GM19035 (cell line): ENCODE measurements at regions not wholly inside any gene's neighbourhood (a gene's known extent, or its start where the extent isn't known, plus 50 kb on each side); places are given as distances from the start of the nearest gene placed in this dataset.

ENCODE experiments used
- ATAC-seq: cut with Tn5 transposase; IDR thresholded peaks from one replicate; pipeline ENCODE4 v1.9.1; 2021; ENCODE audit not compliant: unreplicated experiment

DNA sequence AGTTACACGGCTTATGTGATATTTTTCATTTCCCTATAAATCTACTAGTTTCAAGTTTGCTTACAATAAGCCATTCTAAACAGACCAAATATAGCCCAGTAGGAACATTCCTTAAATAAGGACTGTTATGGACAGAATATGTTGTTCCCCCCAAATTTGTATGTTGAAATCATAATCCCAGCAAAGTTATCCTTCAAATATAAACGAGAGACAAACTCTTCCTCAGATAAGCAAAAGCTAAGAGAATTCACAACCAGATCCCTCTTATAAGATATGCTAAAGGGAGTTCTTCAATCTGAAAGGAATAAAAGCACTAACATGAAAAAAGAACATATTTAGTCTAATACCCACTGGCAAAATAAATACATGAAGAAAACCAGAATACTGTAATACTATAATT is 795.5 kb upstream of the GJE1 start:
- no peak for ATAC-seq

DNA sequence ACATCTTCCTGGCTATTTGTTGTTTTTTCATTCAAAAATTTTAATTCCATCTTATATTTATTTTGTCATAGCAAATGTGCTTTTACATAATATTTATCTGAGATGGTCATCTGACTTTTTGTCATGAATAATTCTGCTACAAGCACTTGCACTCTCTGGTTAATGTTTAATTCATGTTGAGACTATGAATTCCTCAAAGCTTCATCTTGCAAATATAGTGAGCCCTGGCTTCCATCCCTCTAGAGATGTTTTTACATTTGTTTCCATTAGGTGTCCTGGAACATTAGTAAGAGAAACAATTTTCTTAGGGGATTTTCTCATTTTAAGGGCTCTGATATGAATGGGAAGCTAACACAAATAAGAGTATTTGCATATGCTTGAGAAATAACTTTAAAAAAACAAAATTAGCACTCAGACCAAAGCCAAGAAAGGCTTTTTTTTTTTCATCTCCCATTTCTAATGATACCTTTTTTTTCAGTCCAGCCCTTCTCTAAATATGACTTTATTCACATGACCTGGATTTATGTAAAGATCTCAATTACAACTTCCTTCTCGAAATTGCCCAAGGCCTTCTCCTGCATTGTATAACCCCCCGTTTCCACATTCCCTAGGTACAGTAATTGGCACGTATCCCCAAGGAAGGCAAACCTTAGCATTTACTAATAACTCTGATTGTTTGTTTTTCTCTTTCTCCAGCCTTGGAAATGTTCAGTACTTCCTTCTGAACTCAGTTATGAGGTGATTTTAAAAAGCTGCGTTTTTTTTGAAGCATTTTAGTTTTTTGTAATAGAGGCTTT is 797.0 kb upstream of the GJE1 start:
- no peak for ATAC-seq

DNA sequence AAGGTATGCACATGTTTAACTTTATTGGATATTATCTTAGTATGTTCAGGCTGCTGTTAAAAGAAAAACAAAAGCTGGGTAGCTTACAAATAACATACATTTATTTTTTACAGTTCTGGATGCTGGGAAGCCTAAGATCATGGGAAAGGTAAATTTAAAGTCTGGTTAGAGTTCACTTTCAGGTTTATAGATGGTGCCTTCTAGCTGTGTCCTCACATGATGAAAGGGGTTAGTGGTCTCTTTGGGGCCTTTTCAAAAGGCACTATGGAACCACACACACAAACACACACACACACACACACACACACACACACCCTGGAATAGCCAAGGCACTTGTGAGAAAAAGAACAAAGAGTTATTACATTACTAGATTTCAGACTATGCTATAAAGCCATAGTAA is 805.8 kb upstream of the GJE1 start:
- ATAC-seq = no peak

DNA sequence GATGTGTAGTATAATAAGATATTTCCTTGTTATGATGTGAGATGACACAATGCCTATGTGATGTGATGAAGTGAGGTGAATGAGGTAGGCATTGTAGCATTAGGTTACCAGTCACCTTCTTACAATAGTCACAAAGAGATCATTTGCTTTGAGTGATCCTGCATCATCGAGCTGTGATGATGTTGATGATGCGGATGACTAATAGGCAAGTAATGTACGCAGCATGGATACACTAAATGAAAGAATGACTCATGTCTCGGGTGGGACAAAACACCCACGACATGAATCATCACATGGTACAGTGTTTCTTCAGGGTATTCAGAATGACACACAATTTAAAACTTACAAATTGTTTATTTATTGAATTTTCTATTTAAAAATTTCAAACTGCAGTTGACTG is 806.3 kb upstream of the GJE1 start:
- no peak for ATAC-seq

DNA sequence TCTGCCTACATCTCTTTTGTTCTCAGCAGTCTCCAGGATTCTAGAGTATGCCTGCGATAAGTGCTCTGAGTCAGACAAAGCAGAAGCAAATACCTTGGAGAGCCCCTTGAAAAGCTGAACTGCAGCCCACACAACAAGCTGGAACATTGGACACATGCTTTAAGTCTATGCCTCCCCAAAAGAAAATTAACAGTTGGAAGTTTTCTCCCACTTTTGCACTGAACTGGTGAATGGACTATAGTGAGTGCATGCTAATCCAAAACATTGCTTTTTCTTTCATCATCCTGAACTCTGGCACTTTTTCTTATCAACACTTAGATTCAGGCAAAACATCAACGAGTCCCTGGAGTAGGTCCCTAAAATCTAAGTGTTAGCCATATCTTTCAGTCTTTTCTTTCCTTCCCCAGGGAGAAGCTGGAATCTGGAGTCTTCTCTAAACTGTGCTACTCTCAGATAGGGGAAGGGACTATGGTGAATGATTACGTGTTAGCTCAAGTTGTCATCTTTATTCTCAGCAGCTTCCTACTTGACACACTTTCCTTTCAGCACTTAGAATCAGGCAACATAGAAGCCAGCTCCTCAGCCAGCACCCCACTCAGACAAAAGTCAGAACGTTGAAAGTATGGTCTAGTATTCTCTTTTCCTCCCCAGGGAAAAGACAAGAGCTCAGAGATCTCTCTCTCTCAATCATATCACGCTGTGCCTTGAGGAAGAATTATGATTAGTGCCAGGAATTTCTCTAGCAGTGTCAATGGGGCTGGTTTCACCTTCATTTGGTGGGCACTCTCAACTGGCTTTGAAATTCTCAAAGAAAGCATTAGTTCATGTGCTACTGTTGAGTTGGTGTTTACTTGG is 811.0 kb upstream of the GJE1 start:
- ATAC-seq = no peak

DNA sequence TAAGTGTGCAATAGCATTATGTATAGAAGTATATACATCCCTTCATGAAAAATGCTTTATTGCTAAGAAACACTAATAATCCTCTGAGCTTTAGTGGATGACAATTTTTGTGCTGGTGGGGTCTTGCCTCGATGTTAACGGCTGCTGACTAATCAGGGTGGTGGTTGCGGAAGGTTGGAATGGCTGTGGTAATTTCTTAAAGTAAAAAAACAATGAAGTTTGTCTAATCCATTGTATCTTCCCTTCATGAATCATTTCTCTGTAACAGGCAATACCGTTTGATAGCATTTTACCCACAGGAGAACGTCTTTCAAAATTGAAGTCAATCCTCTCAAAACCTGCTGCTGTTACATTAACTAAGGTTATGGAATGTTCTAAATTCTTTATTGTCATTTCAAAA is 816.5 kb upstream of the GJE1 start:
- no peak for ATAC-seq

DNA sequence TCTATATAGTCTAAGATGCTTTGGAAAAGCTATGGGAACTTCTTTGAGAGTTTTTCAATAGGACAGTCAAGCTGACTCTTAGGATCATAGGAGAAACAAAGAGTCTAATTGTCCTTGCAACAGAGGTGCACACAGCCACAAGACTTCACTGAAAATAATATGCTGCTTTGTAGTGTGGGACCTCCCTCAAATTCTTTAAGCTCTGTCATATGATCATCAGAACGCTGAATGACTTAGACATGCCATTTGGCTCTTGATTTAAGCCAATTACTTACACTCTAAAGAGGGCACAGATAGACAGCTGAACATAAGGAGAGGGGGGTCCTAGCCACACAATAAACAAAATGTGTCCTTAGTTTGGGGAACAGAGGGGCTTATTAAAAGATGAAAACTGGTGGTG is 818.7 kb upstream of the GJE1 start:
- ATAC-seq = no peak

DNA sequence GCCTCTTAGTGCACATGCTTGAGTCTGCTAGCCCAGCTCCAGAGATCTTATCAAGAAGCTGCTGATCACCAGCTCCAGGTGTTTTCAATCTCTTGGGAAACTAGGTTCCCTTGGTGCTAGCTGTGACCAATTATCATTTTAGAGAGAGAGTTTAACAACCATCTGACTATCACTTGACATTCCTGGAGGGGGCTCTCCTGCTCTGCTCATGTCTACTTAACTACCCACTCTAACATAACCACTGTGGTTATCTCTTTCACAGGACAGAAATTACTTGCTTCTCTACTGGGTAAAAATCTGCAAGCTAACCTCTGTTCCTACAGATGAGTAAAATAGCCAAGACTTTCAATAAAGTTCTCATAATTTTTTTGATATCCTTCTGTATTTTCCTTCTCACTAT is 823.4 kb upstream of the GJE1 start:
- ATAC-seq = no peak

DNA sequence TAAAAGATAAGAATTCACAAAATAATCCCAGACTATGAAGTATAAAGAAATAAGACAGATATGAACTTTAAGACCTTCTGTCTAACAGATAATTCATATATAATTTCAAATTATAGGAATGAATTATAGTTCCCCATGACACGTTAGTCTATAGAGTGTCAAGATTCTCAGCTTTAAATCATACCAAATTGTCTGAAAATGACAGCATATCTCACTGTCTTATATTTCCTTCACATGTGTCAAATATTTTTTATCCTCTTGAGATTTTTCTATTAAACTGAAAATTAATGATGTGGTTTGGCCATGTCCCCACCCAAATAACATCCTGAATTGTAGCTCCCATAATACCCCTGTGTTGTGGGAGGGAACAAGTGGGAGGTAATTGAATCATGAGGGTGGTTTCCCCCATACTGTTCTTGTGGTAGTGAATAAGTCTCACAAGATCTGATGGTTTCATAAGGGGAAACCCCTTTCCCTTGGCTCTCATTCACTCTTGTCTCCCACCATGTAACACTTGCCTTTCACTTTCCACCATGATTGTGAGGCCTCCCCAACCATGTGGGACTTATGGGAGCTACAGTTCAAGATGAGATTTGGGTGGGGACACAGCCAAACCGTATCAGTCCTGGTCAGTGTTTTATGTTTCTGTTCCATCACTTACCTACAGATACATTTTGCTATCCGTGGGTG is 825.3 kb upstream of the GJE1 start:
- no peak for ATAC-seq

DNA sequence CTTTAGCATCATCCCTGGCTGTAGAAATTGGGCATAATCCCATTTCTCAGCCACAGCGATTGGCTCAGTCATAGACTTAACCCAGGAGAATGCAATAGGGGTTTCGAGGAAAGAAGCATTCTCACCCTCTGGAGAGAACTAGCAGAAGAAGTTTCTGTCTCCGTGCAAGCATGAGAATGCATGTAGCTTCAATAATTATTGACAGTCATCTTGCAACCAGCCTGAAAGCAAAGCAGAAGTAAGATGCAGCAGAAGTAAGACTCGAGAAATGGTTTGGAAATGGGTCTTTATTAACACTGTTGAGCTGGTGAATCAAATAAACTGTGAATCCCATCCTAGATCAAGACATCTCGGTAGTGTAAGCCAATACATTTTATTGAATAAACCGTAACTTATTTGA is 828.8 kb upstream of the GJE1 start:
- ATAC-seq = no peak

DNA sequence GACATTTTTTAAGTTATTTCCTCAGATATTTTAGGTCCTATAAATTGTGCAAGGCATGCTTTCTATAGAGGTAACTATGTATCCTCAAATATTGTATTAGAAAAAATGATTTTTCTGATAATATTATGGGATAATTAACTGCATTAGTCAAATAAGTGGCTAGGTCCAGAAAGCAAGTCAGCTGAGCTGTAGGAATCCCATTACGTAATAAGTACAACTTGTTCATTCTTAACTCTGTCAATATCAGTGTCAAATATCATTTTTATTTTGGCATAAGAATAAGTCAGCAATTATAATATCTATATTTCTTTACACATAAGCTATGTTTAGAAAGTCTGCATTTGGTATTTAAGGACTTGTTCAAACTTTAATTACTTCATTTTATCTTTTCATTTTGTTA is 830.9 kb upstream of the GJE1 start:
- no peak for ATAC-seq

DNA sequence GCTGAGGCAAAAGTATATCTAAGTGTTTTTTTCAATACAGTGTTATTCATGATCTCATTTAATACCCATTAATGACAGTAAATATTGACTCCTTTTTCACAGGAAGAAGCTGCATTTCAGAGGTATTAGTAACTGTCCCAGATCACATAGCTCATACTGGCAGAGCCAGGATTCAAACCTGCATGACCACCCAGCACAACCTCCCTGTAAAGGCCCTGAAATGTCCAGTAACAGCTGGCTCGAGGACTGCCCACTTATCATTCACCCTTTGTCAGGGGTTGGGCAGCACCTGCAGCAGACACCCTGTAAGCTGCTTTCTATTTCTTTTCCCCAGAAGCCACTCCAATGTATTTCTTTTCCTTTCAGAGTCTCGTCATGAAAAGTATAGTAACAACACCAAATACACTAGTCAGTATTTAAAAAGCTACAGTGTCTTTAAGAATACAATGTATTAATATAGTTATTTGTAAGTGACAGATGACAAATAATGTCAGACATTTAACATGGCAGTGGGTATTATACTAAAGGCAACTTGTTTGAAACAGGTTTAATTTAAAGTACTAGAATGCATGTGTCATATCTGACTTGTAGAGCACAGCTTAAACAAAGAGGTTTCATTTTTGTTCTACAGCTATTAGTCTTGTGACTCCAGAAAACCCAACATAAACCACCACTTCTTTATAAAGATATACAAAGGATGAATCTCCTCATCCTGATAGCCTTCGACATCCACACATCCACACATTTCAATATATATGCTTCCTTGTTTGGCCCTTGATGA is 841.6 kb upstream of the GJE1 start:
- ATAC-seq = no peak

DNA sequence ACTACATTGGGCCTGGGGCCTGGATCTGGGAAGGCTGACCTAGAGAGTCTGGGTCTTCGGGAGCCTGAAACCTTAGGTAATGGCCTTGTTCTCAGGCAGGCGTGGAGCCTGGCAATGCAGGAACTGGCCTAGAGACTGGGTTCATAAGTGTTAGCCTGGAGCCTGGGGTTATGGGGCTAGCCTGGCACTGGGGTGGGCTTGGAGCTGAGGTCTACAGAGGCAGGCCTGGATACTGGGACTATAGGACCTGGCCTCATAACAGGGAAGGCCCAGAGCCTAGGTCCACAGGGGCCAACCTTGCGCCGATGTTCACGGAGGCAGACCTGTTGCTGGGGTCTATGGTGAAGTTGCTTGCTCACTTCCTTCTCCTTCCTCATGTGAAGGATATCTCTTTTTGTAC is 843.8 kb upstream of the GJE1 start:
- no peak for ATAC-seq

DNA sequence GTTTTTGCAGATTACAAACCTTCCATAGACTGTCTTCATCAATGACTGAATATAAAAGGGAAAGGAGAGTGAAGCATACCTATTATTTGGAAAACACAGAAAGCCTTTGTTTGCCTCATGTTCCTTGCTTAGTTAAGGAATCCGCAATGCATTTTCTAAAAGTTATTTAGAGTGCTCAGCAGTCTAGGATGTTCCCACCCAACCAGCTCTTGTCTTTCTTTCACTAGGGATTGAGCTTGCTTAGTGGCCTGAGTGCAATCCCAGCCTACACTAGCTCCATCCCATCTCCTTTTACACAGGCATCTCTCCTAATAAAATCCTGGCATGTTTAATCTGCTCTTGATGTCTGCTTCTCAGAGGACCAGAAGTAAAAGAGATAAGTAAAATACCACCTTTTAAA is 850.5 kb upstream of the GJE1 start:
- no peak for ATAC-seq

DNA sequence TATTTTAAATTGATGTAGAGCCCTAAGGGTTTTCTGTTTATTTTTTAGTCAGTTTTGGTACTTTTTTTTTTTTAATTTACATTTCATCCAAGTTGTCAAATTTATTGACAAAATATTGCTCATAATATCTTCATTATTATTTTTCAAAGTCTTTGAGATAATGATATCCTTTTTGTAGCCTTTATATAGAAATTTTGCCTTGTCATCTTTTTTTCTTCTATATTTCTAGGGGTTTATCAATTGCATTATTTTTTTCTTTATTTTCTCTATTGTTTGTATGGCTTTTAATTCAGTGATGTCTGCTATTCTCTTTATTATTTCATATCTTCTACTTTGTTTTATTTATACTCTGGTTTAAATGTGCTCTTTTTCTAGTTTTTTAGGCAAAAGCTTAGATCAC is 863.0 kb upstream of the GJE1 start:
- ATAC-seq = no peak

DNA sequence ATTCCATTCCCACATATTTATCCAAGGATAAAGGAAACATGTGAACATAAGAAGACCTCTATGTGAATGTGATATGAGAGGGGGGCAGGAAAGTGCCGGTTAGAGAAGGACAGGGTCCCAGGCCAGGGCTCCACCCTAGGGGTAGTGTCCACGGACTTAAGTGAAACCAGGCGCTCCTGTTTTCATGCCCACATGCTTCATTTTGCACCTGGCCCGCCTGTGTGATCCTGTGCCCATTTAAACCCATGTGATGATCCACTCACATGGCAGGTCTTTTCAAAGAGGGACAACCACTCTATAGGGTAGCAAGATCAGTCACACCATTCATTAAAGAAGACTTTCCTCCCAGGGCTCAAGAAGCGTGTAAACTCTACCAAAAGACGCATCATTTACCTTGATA is 865.3 kb upstream of the GJE1 start:
- ATAC-seq = no peak

DNA sequence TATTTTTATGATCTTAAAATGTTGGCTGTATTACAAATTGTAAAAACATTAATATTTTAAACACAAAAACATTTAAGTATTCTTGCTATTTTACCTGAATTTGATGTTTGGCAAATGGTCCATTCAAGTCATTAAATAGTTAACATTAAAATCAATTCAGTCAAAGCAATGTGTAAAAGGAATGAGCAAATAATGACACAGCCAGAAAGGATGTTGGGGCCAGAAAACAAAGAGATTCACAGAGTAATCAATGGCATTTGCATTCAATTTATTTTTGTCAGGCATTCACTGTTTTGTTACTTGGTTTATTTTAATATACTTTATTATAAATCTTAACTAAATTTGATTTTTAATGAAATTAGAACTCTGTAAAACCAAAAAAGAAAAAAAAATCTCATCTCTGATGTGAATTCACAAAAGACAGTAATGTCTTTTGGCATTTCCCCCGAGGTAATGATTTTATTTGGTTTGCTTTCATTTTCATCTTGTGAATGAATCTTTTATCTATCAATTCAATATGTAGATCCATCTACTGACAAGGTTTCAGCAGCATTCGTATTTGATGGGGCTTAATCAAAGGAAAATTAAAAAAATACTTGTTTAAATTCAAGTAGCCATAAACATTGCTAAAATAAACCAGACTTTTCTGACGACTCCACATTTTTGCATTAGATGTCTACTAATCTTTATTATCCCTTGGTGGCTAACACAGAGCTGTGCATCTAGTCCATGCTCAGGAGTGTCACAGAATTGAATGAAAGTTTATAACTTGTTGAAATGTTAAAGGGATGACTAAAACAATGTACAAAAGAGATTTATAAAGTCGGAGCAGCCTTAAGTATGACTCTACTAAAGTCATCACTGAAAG is 866.7 kb upstream of the GJE1 start:
- ATAC-seq = no peak

DNA sequence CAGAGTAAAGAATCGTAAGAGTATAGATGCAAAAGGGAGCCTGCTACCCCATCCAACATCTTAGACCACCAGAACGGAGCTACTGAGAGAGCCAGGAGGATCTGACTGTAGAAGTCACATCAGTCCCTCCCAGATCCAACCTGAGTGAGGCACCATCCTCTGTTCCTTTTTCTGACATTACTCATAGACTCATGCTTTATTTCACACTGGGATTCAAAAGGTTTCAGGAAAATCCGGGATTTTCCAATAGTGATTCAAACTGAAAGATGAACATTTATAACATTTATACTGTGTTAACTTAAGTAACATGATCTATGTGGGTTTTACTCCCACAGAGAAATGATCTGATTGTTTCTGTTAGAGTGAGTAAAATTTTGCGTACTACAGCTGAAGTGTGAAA is 868.6 kb upstream of the GJE1 start:
- no peak for ATAC-seq

DNA sequence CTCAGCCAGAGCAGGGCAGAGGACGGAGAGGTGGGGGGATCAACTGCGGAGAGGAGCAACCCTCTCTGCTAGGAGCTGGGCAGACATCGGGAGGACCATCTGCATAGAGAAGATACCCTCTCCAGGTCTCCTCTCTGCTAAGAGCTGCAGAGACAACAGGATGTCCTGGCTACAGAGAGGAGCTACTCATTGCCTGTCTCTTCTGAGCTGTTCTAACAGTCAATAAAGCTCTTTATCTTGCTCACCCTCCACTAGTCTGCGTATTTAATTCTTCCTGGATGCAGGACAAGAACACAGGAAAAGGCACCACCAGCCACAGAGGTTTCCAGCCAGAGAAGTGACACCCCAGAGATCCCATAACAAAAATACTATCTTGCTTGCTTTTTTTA is 871.1 kb upstream of the GJE1 start:
- ATAC-seq = no peak

DNA sequence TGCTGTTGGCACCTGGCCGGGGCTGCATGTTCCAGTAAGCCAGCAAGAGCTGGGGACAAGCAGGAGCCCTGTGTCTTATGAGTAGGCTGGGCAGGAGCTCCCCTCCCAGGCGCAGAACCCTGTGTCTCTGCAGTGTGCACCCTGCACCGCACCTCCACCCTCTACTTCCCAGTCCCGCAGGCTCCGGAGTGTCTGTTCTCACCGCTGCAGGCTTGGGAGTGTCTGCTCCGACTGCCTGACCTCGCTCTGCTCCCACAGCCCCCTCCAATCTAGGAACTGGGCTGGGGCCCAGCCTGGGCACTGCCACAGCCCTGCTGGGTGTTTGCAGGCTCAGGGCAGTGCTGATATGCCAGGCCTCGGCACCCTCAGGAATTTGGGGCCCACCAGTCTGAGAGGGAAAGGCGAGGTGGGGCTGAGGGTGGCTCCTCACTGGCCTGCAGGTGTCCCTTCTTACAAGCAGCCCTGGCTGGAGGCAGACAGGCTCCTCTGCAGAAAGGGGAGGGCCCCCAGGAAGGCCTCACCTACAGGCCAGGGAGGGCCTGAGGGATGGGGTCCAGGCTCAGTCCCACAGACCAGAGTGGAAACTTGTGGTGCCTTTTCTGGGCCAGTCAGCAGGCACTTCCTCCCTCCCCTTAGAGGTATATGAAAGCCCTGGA is 871.6 kb upstream of the GJE1 start:
- ATAC-seq = no peak
